ENCODE measurements at regions not wholly inside any gene's neighbourhood (a gene's known extent, or its start where the extent isn't known, plus 50 kb on each side); places are given as distances from the start of the nearest gene placed in this dataset.
"Not testable (repeated sequence)": the region's sequence is repeated elsewhere in the genome, so short reads cannot be mapped to it uniquely, and the experiment has no call there.

DNA sequence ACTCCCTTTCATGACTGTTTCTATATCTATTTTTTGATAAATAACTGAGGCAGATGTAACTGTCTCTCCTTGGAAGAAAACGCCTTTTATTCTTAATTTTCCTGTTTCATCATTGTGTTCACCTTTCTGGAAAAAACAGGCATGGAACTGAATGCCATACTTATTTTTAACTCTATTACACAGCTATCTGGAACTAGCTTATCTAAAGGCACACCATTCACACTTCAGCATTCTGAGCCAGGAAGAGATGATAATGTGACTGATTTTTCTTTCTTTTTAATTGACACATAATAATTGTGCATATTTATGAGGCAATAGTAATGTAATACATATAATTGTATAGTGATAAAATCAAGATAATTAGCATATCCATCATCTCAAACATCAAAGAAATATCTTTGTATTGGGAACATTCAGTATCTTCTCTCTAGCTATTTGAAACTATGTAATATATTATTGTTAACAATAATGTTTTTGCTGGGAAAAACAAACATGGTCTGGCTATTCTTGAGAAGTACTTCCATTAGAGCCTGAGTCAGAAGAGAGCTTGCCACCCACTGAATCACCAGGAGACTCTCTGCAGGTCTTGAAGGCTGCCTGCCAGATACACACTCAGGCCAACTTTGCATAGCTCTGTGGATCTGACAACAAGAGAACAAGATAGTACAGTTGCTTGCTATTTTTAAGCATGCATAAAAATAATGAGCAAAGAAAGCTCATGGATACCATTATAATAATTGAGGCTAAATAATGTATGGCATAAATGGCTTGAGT, 501.0 kb upstream of the EDIL3 start:
- intact Hi-C loops (cut with DNase I) = no loop called here
- ATAC-seq (ENCODE audit: poor library complexity) (peak; percentile 99), DNase-seq (peak; percentile 68)

- DNase-seq (no peak), ATAC-seq (ENCODE audit: poor library complexity) (no peak)
- intact Hi-C loops (cut with DNase I) = no loop called here
Observed at GRCh38 chr5:84881737-84882136, 497.1 kb upstream of the EDIL3 start.

DNA sequence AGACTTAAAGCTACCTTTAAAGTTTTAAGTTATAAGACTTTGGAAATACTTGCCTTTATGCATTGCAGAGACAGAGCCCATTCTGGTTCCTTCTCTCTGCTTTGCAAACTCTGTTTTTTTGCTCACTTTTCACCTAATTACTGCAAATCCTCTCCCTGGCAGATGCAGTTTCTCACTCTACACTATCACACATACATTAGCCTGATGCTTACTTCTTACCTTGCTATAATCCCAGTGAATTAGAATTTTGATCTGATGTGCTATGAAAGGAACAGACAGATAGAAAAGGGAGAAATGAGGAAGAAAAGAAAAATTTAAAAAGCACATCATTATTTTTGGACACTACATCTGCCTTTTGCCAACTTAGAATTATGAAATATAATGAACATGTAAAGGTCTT, 489.5 kb upstream of the EDIL3 start:
- DNase-seq (no peak), ATAC-seq (ENCODE audit: poor library complexity) (no peak)
- intact Hi-C loops (cut with DNase I) = no loop called here

DNA sequence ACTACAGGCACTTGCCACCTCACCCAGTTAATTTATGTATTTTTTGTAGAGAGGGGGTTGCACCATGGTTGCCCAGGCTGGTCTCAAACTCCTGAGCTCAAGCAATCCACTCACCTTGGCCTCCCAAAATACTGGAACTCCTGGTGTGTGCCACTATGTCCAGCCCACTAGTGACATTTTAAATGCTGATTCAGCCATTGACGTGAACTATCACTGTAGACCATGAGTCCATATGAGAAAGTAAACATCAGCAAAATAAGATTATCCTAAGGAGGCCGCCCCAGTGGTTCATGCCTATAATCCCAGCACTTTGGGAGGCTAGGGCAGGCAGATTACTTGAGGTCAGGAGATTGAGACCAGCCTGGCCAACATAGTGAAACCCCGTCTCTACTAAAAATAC, 488.1 kb upstream of the EDIL3 start:
- intact Hi-C loops (cut with DNase I) = no loop called here
- DNase-seq (no peak), ATAC-seq (ENCODE audit: poor library complexity) (no peak)

- intact Hi-C loops (cut with DNase I) = no loop called here
- DNase-seq = no peak
- ATAC-seq (ENCODE audit: poor library complexity) = no peak
Observed at GRCh38 chr5:84870369-84870768, 485.7 kb upstream of the EDIL3 start.

GRCh38 chr5:84869675-84870074, 485.0 kb upstream of the EDIL3 start:
- ATAC-seq (ENCODE audit: poor library complexity) (no peak), DNase-seq (no peak)
- intact Hi-C loops (cut with DNase I) = no loop called here

- ATAC-seq (ENCODE audit: poor library complexity); intact Hi-C loops (cut with DNase I); DNase-seq: not testable (repeated sequence)
Observed at GRCh38 chr5:84863936-84864335, 479.3 kb upstream of the EDIL3 start.

GRCh38 chr5:84863020-84863419, 478.3 kb upstream of the EDIL3 start:
- ATAC-seq (ENCODE audit: poor library complexity) = no peak
- intact Hi-C loops (cut with DNase I) = no loop called here
- DNase-seq = no peak

GRCh38 chr5:84862132-84862531, 477.5 kb upstream of the EDIL3 start:
- intact Hi-C loops (cut with DNase I) = no loop called here
- DNase-seq = no peak

DNA sequence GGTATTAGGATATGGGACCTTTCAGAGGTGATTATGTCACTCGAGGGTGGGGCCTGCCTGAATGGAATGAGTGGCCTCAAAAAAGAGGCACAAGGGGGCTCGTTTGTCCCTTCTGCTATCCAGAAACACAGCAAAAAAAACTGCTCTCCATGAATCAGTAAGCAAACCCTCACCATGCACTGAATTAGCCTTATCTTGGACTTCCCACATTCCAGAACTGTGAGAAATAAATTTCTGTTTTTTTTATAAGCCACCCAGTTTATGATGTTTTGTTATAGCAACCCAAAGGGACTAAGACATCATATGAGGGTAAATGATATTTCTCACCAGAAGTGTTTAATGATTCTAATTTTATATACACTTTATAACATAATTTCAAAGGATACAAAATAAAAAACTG, 476.6 kb upstream of the EDIL3 start:
- ATAC-seq (ENCODE audit: poor library complexity) (no peak), DNase-seq (no peak)
- intact Hi-C loops (cut with DNase I) = no loop called here

More at GRCh38 chr5:84862132-84862531, 477.5 kb upstream of the EDIL3 start:
- no peak for ATAC-seq (ENCODE audit: poor library complexity)

- ATAC-seq (ENCODE audit: poor library complexity) (no peak), DNase-seq (no peak)
- intact Hi-C loops (cut with DNase I) = no loop called here
Observed at GRCh38 chr5:84859056-84859455, 474.4 kb upstream of the EDIL3 start.

GRCh38 chr5:84831701-84832100, 447.0 kb upstream of the EDIL3 start:
- no peak for ATAC-seq (ENCODE audit: poor library complexity)
- DNase-seq = no peak
- intact Hi-C loops (cut with DNase I) = no loop called here

DNA sequence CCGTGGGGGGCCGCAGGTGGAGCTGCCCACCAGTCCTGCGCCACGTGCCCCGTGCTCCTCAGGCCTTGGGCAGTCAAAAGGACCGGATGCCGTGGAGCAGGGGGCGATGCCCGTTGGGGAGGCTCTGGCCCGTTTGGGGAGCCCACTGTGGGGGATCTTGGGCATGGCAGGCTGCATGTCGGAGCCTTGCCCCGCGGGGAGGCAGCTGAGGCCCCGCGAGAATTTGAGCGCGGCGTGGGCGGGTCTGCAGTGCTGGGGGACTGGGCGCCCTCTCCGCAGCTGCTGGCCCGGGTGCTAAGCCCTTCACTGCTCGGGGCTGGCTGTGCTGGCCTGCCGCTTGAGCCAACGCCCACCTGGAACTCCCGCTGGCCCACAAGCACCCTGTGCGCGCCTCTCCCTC, 445.6 kb upstream of the EDIL3 start:
- intact Hi-C loops (cut with DNase I) = no loop called here
- ATAC-seq (ENCODE audit: poor library complexity) = no peak
- no peak for DNase-seq

GRCh38 chr5:84825606-84826005, 440.9 kb upstream of the EDIL3 start:
- no peak for DNase-seq
- no peak for ATAC-seq (ENCODE audit: poor library complexity)
- intact Hi-C loops (cut with DNase I) = no loop called here

DNA sequence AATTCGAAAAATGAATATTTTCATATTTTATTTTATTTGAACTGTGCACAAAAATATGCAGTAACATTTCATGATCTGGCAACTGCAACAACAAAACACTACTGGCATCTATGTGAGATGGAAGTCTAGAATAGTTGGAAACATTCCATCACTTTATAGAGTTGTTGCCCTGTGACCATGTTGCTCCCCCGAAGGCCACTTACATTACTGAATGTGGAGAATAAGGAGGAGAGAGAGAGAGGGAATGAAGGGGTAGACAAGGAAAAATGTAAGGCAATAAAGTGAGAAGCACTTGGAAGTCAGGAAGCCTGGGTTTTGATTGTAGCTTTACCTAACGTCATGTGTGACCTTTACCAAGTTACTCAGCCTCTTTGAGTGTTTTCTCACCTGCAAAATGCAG, 437.2 kb upstream of the EDIL3 start:
- no peak for ATAC-seq (ENCODE audit: poor library complexity)
- DNase-seq = no peak
- intact Hi-C loops (cut with DNase I) = no loop called here

- no peak for ATAC-seq (ENCODE audit: poor library complexity)
- intact Hi-C loops (cut with DNase I) = no loop called here
- DNase-seq = no peak
Observed at GRCh38 chr5:84817953-84818352, 433.3 kb upstream of the EDIL3 start.

DNA sequence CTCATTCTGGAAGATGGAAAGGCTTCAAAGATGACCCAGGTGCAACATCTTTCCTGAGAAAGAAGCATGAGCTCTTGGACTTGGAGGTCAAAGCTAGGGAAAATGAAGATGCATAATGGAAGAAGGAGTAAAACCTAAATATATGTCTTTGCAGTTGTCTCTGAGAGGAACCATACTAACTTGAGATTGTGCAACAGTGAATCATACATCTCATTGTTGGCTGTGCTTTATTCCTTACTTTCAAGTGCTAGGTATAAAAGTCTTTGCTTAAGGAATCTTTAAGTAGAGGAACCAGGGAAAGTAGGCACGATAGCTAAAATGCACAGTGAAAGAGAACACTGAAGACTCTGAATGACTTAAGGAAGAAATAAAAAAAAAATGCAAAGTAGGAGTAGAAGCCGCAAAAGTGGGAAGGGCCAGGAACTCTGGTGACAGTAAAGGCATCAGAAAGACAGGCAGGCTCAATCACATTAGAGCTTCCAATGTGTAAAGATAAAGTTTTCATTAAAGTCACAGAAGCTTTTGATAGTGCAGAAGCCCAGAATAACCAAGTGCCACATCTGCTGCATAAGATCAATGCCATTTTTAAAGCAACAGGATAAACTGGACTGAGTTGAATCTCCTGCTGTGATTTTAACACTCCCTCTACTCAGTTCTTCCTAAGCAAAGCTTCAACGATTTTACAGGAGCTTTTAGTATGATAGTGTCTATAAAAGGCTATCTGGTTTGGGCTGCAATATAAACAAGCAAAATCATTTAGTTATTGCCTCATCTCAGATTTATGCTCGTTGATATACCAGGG, 432.3 kb upstream of the EDIL3 start:
- intact Hi-C loops (cut with DNase I) = no loop called here
- ATAC-seq (ENCODE audit: poor library complexity) = no peak
- no peak for DNase-seq

GRCh38 chr5:84816160-84816559, 431.5 kb upstream of the EDIL3 start:
- no peak for DNase-seq
- no peak for ATAC-seq (ENCODE audit: poor library complexity)
- intact Hi-C loops (cut with DNase I) = no loop called here

- intact Hi-C loops (cut with DNase I) = no loop called here
- ATAC-seq (ENCODE audit: poor library complexity) = no peak
- DNase-seq = no peak
Observed at GRCh38 chr5:84805473-84805872, 420.8 kb upstream of the EDIL3 start.

- DNase-seq = no peak
- no peak for ATAC-seq (ENCODE audit: poor library complexity)
- intact Hi-C loops (cut with DNase I) = no loop called here
Observed at GRCh38 chr5:84796399-84796798, 411.7 kb upstream of the EDIL3 start.
